GM19438 (cell line): ENCODE measurements at regions not wholly inside any gene's neighbourhood (a gene's known extent, or its start where the extent isn't known, plus 50 kb on each side); places are given as distances from the start of the nearest gene placed in this dataset.

ENCODE experiments used
- ATAC-seq: cut with Tn5 transposase; IDR thresholded peaks from one replicate; pipeline ENCODE4 v1.9.1; 2021; ENCODE audit warnings: low read depth; ENCODE audit not compliant: unreplicated experiment

- ATAC-seq, result no peak
Measured at GRCh38 chr12:3931206-3931605, 58.0 kb upstream of the PARP11 start.

- no peak for ATAC-seq
Measured at GRCh38 chr12:3929875-3930615, 56.8 kb upstream of the PARP11 start.

DNA sequence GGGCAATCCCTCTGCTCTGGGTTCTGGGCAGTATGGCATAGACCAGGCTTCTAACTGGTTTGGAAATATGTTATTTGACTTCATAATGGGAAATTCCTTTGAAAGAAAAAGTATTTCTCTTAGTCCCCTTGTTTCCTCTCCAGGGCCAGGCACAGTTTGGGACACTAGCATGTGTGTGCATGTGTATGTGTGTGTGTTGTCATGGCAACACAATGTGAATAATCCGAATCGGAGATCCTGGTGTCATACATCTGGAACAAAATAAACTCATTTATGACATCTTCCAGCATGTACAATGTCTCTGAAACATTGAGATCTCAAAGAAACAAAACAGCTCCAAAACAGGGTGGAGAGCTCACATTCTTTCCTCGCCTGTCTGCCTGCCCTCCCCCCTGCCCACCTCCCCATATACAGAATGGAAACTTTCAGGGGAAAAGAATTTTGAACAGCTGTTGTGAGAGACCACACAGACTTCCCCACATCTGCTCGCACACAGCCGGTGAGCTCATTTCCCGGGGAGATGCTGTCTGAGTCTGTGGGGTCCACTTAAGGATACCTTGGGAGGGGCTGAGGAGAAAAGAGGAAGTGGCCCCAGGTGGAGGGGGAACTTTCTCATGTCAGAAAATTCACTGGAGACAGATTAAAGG, 55.5 kb upstream of the PARP11 start:
- no peak for ATAC-seq

GRCh38 chr12:3925621-3926020, 52.4 kb upstream of the PARP11 start:
- no peak for ATAC-seq

DNA sequence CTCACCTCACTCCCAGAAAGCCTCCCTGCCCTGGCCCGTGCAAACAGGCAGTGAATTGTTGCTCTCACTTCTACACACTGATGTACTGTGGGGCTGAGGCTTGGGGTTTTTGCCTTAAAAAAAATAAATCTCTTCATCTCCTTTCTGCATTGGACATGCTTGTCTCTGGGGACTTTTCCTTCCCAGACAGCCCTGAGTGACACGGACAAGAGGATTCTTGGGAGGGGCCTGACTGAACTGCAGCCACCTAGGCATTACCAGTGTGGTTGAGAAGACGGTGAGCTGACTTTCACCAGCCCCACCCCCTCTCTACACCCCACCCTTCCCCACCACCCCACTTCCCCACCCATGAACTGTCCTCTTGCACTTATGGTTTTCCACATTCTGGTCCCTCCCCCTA, 51.6 kb upstream of the PARP11 start:
- no peak for ATAC-seq

DNA sequence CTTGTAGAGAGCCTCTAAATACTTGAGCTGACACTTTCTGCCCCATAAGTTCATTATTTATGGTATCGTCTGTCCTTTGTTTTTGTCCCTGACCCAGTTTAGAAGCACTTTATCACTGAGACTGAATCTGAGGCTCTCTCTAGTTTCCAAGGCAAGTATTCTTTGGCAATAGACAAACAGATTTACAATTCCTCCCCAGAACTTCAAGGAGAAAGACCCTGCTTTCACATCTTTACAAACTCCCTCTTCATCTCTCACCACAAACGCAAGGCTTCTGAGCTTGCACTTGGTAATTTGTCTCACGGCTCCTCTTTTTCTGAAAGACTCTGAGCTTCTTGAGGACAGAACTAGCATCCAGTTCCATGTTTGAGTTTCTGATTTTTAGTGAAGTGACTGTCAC, 49.8 kb upstream of the PARP11 start:
- no peak for ATAC-seq
